Astrocyte (in vitro differentiated cells and primary cell): ENCODE measurements at regions not wholly inside any gene's neighbourhood (a gene's known extent, or its start where the extent isn't known, plus 50 kb on each side); places are given as distances from the start of the nearest gene placed in this dataset.
"Not testable (repeated sequence)": the region's sequence is repeated elsewhere in the genome, so short reads cannot be mapped to it uniquely, and the experiment has no call there.

Source experiments
- DNase-seq: peaks from one replicate; pipeline ENCODE4 v3.0.0-alpha.2; 2010; ENCODE audit warnings: low read depth
- FAIRE-seq: peaks from 2 replicates; lab custom pipeline; 2011; peaks lifted over from hg19 to GRCh38; lab: Jason Lieb, UNC
- H2AFZ ChIP-seq: 2 replicates; pipeline ENCODE4 v1.6.0; 2012; ENCODE audit warnings: low read depth, low read length, inconsistent platforms
- H3K27ac ChIP-seq: 2 replicates; pipeline ENCODE4 v1.5.1; 2011; ENCODE audit warnings: low read depth, low read length, inconsistent platforms
- H3K27me3 ChIP-seq: 2 replicates; pipeline ENCODE4 v1.6.0; 2011; ENCODE audit warnings: low read length, inconsistent platforms; ENCODE audit not compliant: insufficient read depth
- H3K36me3 ChIP-seq: 2 replicates; pipeline ENCODE4 v1.5.1; 2011; ENCODE audit warnings: low read length, inconsistent platforms; ENCODE audit not compliant: insufficient read depth
- H3K4me1 ChIP-seq: 2 replicates; pipeline ENCODE4 v1.5.1; 2011; ENCODE audit warnings: low read length, inconsistent platforms; ENCODE audit not compliant: insufficient read depth
- H3K4me2 ChIP-seq: 2 replicates; pipeline ENCODE4 v1.6.0; 2012; ENCODE audit warnings: low read length, inconsistent platforms
- H3K4me3 ChIP-seq: 2 replicates; pipeline ENCODE4 v1.5.1; 2011; ENCODE audit warnings: low read depth, mild to moderate bottlenecking, low read length, inconsistent platforms; ENCODE audit not compliant: insufficient read depth
- H3K79me2 ChIP-seq: 2 replicates; pipeline ENCODE4 v1.6.0; 2012; ENCODE audit warnings: mild to moderate bottlenecking, low read length, inconsistent platforms; ENCODE audit not compliant: insufficient read depth
- H3K9ac ChIP-seq: 2 replicates; pipeline ENCODE4 v1.6.0; 2012; ENCODE audit warnings: mild to moderate bottlenecking, low read length, inconsistent platforms
- H3K9me3 ChIP-seq: 2 replicates; pipeline ENCODE4 v1.5.1; 2012; ENCODE audit warnings: low read depth, mild to moderate bottlenecking, low read length, inconsistent platforms; ENCODE audit not compliant: insufficient read depth
- H4K20me1 ChIP-seq: 2 replicates; pipeline ENCODE4 v1.6.0; 2012; ENCODE audit warnings: low read length, inconsistent platforms; ENCODE audit not compliant: insufficient read depth
- H3K27ac Mint-ChIP-seq: one replicate; pipeline ENCODE4 v1.8.0; 2021; ENCODE audit warnings: mild to moderate bottlenecking, mixed read lengths; ENCODE audit not compliant: unreplicated experiment
- H3K27me3 Mint-ChIP-seq: one replicate; pipeline ENCODE4 v1.8.0; 2021; ENCODE audit warnings: low read depth, mixed read lengths; ENCODE audit not compliant: unreplicated experiment
- H3K36me3 Mint-ChIP-seq: one replicate; pipeline ENCODE4 v1.8.0; 2021; ENCODE audit warnings: low read depth, mixed read lengths; ENCODE audit not compliant: unreplicated experiment
- H3K4me1 Mint-ChIP-seq: one replicate; pipeline ENCODE4 v1.8.0; 2021; ENCODE audit warnings: low read depth, mixed read lengths; ENCODE audit not compliant: unreplicated experiment
- H3K4me3 Mint-ChIP-seq: one replicate; pipeline ENCODE4 v1.8.0; 2021; ENCODE audit warnings: mild to moderate bottlenecking, moderate library complexity, mixed read lengths; ENCODE audit not compliant: unreplicated experiment
- H3K9me3 Mint-ChIP-seq: one replicate; pipeline ENCODE4 v1.8.0; 2021; ENCODE audit warnings: mild to moderate bottlenecking, mixed read lengths; ENCODE audit not compliant: unreplicated experiment
- CTCF ChIP-seq: IDR thresholded peaks from 2 replicates; pipeline ENCODE4 v1.5.1; 2011; ENCODE audit warnings: low read depth, mild to moderate bottlenecking, inconsistent platforms, low read length, moderate library complexity; ENCODE audit not compliant: insufficient read depth
- EZH2 ChIP-seq: IDR thresholded peaks from 2 replicates; pipeline ENCODE4 v1.6.1; 2012; ENCODE audit warnings: mild to moderate bottlenecking, low read length, inconsistent platforms; ENCODE audit not compliant: insufficient read depth

DNA sequence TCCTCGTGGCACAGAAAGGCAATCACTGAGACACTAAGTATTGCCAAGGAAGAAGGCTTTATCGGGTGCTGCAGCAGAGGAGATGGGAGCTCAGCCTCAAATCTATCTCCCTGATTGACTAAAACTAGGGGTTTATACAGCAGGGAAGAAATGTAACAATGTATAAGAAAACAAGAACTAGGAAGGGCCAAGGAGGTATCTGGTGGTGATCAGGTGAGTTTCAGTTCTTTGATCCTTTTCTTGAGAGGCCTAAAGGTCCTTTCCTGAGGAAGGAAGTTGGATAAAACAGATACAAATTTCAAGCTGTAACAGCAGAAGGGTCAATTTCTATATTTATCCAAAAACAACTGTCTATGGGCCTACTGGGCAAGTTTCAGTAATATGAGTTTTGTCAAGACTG, 212.4 kb downstream of the COPRS start:
- no peaks in the 10 kb centered on the region for H3K4me1 ChIP-seq
- no peak overlapping the region for H3K4me3 ChIP-seq
- Mint-ChIP-seq H3K27ac (no peak overlapping the region), H3K4me1 (no peaks in the 10 kb centered on the region), H3K27me3 (peaks cover 11% of the 10 kb centered on the region), H3K9me3 (peaks cover 31% of the 10 kb centered on the region), H3K4me3 (no peak overlapping the region), H3K36me3 (peaks cover 3% of the 10 kb centered on the region)
- DNase-seq, result no peak
- H3K4me2 ChIP-seq, result no peak overlapping the region
- H3K9ac ChIP-seq, result no peak overlapping the region
- no peaks in the 10 kb centered on the region for H4K20me1 ChIP-seq
- FAIRE-seq, result no peak
- peaks cover 13% of the 10 kb centered on the region for H3K9me3 ChIP-seq
- TF ChIP-seq CTCF (no peak), EZH2 (no peak)
- H3K79me2 ChIP-seq, result no peaks in the 10 kb centered on the region
- H3K27me3 ChIP-seq, result no peaks in the 10 kb centered on the region
- H3K36me3 ChIP-seq, result no peaks in the 10 kb centered on the region
- H2AFZ ChIP-seq, result no peak overlapping the region
- H3K27ac ChIP-seq, result no peak overlapping the region

GRCh38 chr17:31645351-31645750, 213.7 kb downstream of the COPRS start:
- no peak overlapping the region for H3K4me3 ChIP-seq
- H3K36me3 Mint-ChIP-seq, result peaks cover 3% of the 10 kb centered on the region
- no peaks in the 10 kb centered on the region for H3K36me3 ChIP-seq
- no peaks in the 10 kb centered on the region for H3K79me2 ChIP-seq
- H4K20me1 ChIP-seq, result no peaks in the 10 kb centered on the region
- TF ChIP-seq CTCF, result no peak
- TF ChIP-seq EZH2, result no peak
- peaks cover 36% of the 10 kb centered on the region for H3K9me3 Mint-ChIP-seq
- H3K9ac ChIP-seq, result no peak overlapping the region
- no peak overlapping the region for H2AFZ ChIP-seq
- peaks cover 13% of the 10 kb centered on the region for H3K9me3 ChIP-seq
- no peaks in the 10 kb centered on the region for H3K27me3 ChIP-seq
- H3K4me3 Mint-ChIP-seq, result no peak overlapping the region
- no peaks in the 10 kb centered on the region for H3K4me1 ChIP-seq
- H3K4me2 ChIP-seq, result no peak overlapping the region
- no peaks in the 10 kb centered on the region for H3K4me1 Mint-ChIP-seq
- H3K27ac ChIP-seq, result no peak overlapping the region
- DNase-seq (no peak), FAIRE-seq (no peak)
- no peak overlapping the region for H3K27ac Mint-ChIP-seq
- H3K27me3 Mint-ChIP-seq, result peaks cover 7% of the 10 kb centered on the region

GRCh38 chr17:31631766-31632165, 227.3 kb downstream of the COPRS start:
- Histone ChIP-seq H3K4me3 (no peak overlapping the region), H2AFZ (no peak overlapping the region), H4K20me1 (no peaks in the 10 kb centered on the region), H3K4me2 (no peak overlapping the region), H3K27me3 (no peaks in the 10 kb centered on the region), H3K9me3 (peaks cover 4% of the 10 kb centered on the region), H3K79me2 (no peaks in the 10 kb centered on the region), H3K27ac (no peak overlapping the region), H3K9ac (no peak overlapping the region), H3K36me3 (no peaks in the 10 kb centered on the region), H3K4me1 (peaks cover 16% of the 10 kb centered on the region)
- Mint-ChIP-seq H3K4me3 (no peak overlapping the region), H3K4me1 (no peaks in the 10 kb centered on the region), H3K36me3 (no peaks in the 10 kb centered on the region), H3K9me3 (peaks cover 15% of the 10 kb centered on the region), H3K27ac (no peak overlapping the region), H3K27me3 (peaks cover 6% of the 10 kb centered on the region)
- DNase-seq (no peak), FAIRE-seq (no peak)
- TF ChIP-seq EZH2 (no peak), CTCF (no peak)

GRCh38 chr17:31630866-31631265, 228.2 kb downstream of the COPRS start:
- H3K27me3 Mint-ChIP-seq, H3K4me3 ChIP-seq, FAIRE-seq, H3K9ac ChIP-seq, H3K9me3 ChIP-seq, H3K27ac ChIP-seq, H3K27ac Mint-ChIP-seq, H2AFZ ChIP-seq, H3K4me1 Mint-ChIP-seq, DNase-seq, H3K4me3 Mint-ChIP-seq, H4K20me1 ChIP-seq, H3K79me2 ChIP-seq, H3K36me3 ChIP-seq, H3K36me3 Mint-ChIP-seq, H3K4me2 ChIP-seq, H3K27me3 ChIP-seq: not testable (repeated sequence)
- peaks cover 16% of the 10 kb centered on the region for H3K4me1 ChIP-seq
- H3K9me3 Mint-ChIP-seq, result peaks cover 16% of the 10 kb centered on the region
